ENCODE measurements at regions not wholly inside any gene's neighbourhood (a gene's known extent, or its start where the extent isn't known, plus 50 kb on each side); places are given as distances from the start of the nearest gene placed in this dataset.

DNA sequence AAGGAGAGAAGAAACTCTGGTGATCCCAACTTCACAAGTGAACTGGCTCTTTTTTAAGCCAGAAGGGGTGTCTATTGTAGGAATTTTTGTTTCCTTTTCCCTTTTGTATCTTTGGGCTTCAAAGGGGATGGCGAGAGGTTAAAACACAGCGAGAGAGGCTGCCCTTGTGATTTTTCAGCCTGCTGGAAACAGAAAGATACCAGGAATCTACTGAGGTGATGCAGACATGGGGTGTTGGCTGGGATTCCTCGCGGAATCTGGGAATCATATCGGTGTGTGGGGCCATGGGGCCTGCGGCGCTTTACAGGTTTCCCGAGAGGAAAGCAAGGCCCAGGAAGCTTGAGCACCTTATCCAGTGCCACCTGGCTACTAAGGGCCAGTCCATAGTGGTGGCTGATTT, 99.4 kb upstream of the STX18 start:
- TF ChIP-seq CREM (IDR thresholded peaks at IDR 0.05; ENCODE audit: low read depth) (no peak), NFYB (IDR thresholded peaks at IDR 0.05; ENCODE audit: extremely low read depth, insufficient read length) (no peak), CTCF (IDR thresholded peaks at IDR 0.05 in 2 of 3, conservative IDR thresholded peaks at IDR 0.05 in 1 of 3; ENCODE audit: insufficient read depth in 2 of 3, low read depth in 1 of 3, low read length in 3 of 3) (no peak), ZKSCAN8 (CRISPR knock-in tag; IDR thresholded peaks at IDR 0.05) (no peak), KLF16 (IDR thresholded peaks at IDR 0.05) (no peak), RFX5 (IDR thresholded peaks at IDR 0.05; ENCODE audit: low read depth, low read length) (no peak), CBFA2T2 (conservative IDR thresholded peaks at IDR 0.05) (no peak)
- TF ChIP-seq, protein P1, sequence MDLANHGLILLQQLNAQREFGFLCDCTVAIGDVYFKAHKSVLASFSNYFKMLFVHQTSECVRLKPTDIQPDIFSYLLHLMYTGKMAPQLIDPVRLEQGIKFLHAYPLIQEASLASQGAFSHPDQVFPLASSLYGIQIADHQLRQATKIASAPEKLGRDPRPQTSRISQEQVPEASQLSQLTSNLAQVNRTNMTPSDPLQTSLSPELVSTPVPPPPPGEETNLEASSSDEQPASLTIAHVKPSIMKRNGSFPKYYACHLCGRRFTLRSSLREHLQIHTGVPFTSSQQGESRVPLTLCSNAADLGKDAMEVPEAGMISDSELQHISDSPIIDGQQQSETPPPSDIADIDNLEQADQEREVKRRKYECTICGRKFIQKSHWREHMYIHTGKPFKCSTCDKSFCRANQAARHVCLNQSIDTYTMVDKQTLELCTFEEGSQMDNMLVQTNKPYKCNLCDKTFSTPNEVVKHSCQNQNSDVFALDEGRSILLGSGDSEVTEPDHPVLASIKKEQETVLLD (IDR thresholded peaks at IDR 0.05): no peak

Data from K562 (cell line).